ENCODE measurements at regions not wholly inside any gene's neighbourhood (a gene's known extent, or its start where the extent isn't known, plus 50 kb on each side); places are given as distances from the start of the nearest gene placed in this dataset.

DNA sequence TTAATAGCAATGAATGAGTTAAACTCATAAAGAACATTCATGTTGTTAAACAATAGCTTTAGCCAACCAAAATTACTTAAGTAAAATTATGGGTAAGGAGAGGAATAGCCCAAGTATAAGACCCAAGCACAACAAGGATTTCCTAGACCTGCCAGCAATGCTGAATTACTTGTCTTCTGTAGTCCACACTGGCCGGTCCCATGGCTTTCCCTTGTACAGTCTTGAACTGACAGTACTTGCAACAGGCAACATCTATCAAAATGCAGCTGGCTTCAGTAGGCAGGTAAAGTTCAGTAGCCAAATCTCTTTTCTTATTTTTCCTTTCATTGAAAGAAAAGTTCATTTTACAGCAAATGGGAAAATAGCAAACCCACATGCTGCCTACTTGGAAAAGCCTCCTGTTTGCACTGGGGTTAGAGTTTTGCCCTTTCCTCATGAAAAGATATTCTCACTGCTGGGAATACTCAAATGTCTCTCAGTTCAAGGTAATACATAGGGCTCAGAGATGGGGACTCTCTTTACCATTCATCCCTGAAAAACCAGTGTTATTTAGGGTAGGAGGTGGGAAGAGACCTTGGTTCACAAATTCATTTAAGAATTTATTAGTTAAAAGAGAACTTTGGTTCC, 222.8 kb downstream of the TTLL7 start:
- TF ChIP-seq, protein P1, sequence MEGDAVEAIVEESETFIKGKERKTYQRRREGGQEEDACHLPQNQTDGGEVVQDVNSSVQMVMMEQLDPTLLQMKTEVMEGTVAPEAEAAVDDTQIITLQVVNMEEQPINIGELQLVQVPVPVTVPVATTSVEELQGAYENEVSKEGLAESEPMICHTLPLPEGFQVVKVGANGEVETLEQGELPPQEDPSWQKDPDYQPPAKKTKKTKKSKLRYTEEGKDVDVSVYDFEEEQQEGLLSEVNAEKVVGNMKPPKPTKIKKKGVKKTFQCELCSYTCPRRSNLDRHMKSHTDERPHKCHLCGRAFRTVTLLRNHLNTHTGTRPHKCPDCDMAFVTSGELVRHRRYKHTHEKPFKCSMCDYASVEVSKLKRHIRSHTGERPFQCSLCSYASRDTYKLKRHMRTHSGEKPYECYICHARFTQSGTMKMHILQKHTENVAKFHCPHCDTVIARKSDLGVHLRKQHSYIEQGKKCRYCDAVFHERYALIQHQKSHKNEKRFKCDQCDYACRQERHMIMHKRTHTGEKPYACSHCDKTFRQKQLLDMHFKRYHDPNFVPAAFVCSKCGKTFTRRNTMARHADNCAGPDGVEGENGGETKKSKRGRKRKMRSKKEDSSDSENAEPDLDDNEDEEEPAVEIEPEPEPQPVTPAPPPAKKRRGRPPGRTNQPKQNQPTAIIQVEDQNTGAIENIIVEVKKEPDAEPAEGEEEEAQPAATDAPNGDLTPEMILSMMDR (IDR thresholded peaks at IDR 0.05; ENCODE audit: low read length) = no peak
- TF ChIP-seq EZH2 (IDR thresholded peaks at IDR 0.05; ENCODE audit: borderline replicate concordance, low read length) = no peak
